HG03039 (cell line): ENCODE measurements at regions not wholly inside any gene's neighbourhood (a gene's known extent, or its start where the extent isn't known, plus 50 kb on each side); places are given as distances from the start of the nearest gene placed in this dataset.

Experiments used
- ATAC-seq: cut with Tn5 transposase; IDR thresholded peaks from one replicate; pipeline ENCODE4 v1.9.1; 2021; ENCODE audit warnings: mild to moderate bottlenecking, moderate library complexity; ENCODE audit not compliant: unreplicated experiment

GRCh38 chr3:180282386-180282785 is 245.6 kb upstream of the PEX5L start:
- no peak for ATAC-seq

GRCh38 chr3:180283251-180283650 is 246.5 kb upstream of the PEX5L start:
- no peak for ATAC-seq

- ATAC-seq: no peak
These were observed 247.8 kb upstream of the PEX5L start for GRCh38 chr3:180284331-180285110.

GRCh38 chr3:180287703-180288102 is 251.0 kb upstream of the PEX5L start:
- no peak for ATAC-seq

GRCh38 chr3:180288816-180289215 is 252.1 kb upstream of the PEX5L start:
- ATAC-seq: no peak

- no peak for ATAC-seq
These were observed 253.6 kb upstream of the PEX5L start for GRCh38 chr3:180290300-180290699.

GRCh38 chr3:180294282-180295027 is 257.7 kb upstream of the PEX5L start:
- ATAC-seq: no peak

GRCh38 chr3:180295811-180296210 is 259.1 kb upstream of the PEX5L start:
- no peak for ATAC-seq

- ATAC-seq: no peak
These were observed 260.2 kb upstream of the PEX5L start for GRCh38 chr3:180296971-180297370.

GRCh38 chr3:180306155-180306554 is 269.4 kb upstream of the PEX5L start:
- ATAC-seq: no peak

GRCh38 chr3:180306691-180307090 is 270.0 kb upstream of the PEX5L start:
- no peak for ATAC-seq

- no peak for ATAC-seq
These were observed 274.5 kb upstream of the PEX5L start for GRCh38 chr3:180311242-180311641.

GRCh38 chr3:180316321-180316720 is 279.6 kb upstream of the PEX5L start:
- ATAC-seq: no peak

- ATAC-seq: no peak
These were observed 282.5 kb upstream of the TTC14 start for GRCh38 chr3:180319461-180319860.

GRCh38 chr3:180320631-180321030 is 281.3 kb upstream of the TTC14 start:
- no peak for ATAC-seq

- no peak for ATAC-seq
These were observed 280.4 kb upstream of the TTC14 start for GRCh38 chr3:180321534-180321933.

GRCh38 chr3:180322829-180323228 is 279.1 kb upstream of the TTC14 start:
- no peak for ATAC-seq

GRCh38 chr3:180324791-180325190 is 277.2 kb upstream of the TTC14 start:
- ATAC-seq: no peak

- ATAC-seq: no peak
These were observed 276.4 kb upstream of the TTC14 start for GRCh38 chr3:180325533-180325932.

GRCh38 chr3:180325958-180326357 is 276.0 kb upstream of the TTC14 start:
- ATAC-seq: no peak

- peak; percentile 73 for ATAC-seq
These were observed 272.8 kb upstream of the TTC14 start for GRCh38 chr3:180329187-180329586.

GRCh38 chr3:180329847-180330246 is 272.1 kb upstream of the TTC14 start:
- no peak for ATAC-seq
